ENCODE measurements at regions not wholly inside any gene's neighbourhood (a gene's known extent, or its start where the extent isn't known, plus 50 kb on each side); places are given as distances from the start of the nearest gene placed in this dataset.
A peak's percentile ranks its signal among the peaks of the same experiment; 100 is the strongest.

DNA sequence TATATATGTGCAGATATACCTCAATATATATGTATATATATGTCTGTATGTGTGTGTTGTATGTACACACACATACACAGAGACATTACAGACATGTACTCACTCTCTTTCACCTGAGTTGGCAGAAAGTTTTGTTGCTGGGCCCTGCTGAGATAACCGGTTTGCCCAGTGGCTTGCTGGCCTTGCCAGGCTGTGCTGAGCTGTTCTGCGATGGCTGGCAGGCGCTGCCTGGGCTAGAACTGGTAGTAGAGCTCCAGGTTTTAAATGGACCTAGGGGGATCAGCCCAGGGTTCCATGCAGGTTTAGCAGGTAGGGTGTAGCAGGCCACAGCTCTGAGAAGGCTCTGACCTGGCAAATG is 394.3 kb downstream of the GADD45G start:
- Histone ChIP-seq H3K9ac (ENCODE audit: low read length) (no peak overlapping the region), H2AFZ (ENCODE audit: low read depth, low read length) (no peak overlapping the region), H3K4me2 (ENCODE audit: low read length) (no peak overlapping the region), H3K9me3 (ENCODE audit: low read length) (no peaks in the 10 kb centered on the region), H3K79me2 (replicated peaks; ENCODE audit: insufficient read depth, low read length) (no peaks in the 10 kb centered on the region), H4K20me1 (ENCODE audit: insufficient read depth) (no peaks in the 10 kb centered on the region), H3K27ac (ENCODE audit: low read length) (no peak overlapping the region), H3K9me2 (ENCODE audit: insufficient read depth, low read length) (no peaks in the 10 kb centered on the region), H3K4me3 (ENCODE audit: low read length) (no peak overlapping the region), H3F3A (ENCODE audit: insufficient read depth, low read length, poor library complexity, severe bottlenecking) (no peaks in the 10 kb centered on the region), H3K36me3 (ENCODE audit: insufficient read depth, low read length) (no peaks in the 10 kb centered on the region), H3K27me3 (ENCODE audit: insufficient read depth, low read depth, low read length) (no peaks in the 10 kb centered on the region)
- TF ChIP-seq POLR2AphosphoS5 (IDR thresholded peaks at IDR 0.05), result no peak
- TF ChIP-seq RAD21 (conservative IDR thresholded peaks at IDR 0.05), result no peak
- TF ChIP-seq, protein P1, sequence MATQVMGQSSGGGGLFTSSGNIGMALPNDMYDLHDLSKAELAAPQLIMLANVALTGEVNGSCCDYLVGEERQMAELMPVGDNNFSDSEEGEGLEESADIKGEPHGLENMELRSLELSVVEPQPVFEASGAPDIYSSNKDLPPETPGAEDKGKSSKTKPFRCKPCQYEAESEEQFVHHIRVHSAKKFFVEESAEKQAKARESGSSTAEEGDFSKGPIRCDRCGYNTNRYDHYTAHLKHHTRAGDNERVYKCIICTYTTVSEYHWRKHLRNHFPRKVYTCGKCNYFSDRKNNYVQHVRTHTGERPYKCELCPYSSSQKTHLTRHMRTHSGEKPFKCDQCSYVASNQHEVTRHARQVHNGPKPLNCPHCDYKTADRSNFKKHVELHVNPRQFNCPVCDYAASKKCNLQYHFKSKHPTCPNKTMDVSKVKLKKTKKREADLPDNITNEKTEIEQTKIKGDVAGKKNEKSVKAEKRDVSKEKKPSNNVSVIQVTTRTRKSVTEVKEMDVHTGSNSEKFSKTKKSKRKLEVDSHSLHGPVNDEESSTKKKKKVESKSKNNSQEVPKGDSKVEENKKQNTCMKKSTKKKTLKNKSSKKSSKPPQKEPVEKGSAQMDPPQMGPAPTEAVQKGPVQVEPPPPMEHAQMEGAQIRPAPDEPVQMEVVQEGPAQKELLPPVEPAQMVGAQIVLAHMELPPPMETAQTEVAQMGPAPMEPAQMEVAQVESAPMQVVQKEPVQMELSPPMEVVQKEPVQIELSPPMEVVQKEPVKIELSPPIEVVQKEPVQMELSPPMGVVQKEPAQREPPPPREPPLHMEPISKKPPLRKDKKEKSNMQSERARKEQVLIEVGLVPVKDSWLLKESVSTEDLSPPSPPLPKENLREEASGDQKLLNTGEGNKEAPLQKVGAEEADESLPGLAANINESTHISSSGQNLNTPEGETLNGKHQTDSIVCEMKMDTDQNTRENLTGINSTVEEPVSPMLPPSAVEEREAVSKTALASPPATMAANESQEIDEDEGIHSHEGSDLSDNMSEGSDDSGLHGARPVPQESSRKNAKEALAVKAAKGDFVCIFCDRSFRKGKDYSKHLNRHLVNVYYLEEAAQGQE (IDR thresholded peaks at IDR 0.05; ENCODE audit: borderline replicate concordance), result no peak
- TF ChIP-seq, protein P2, sequence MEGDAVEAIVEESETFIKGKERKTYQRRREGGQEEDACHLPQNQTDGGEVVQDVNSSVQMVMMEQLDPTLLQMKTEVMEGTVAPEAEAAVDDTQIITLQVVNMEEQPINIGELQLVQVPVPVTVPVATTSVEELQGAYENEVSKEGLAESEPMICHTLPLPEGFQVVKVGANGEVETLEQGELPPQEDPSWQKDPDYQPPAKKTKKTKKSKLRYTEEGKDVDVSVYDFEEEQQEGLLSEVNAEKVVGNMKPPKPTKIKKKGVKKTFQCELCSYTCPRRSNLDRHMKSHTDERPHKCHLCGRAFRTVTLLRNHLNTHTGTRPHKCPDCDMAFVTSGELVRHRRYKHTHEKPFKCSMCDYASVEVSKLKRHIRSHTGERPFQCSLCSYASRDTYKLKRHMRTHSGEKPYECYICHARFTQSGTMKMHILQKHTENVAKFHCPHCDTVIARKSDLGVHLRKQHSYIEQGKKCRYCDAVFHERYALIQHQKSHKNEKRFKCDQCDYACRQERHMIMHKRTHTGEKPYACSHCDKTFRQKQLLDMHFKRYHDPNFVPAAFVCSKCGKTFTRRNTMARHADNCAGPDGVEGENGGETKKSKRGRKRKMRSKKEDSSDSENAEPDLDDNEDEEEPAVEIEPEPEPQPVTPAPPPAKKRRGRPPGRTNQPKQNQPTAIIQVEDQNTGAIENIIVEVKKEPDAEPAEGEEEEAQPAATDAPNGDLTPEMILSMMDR (IDR thresholded peaks at IDR 0.05; ENCODE audit: poor library complexity, severe bottlenecking), result no peak
- TF ChIP-seq SMC3 (conservative IDR thresholded peaks at IDR 0.05; ENCODE audit: poor library complexity), result no peak
- no peak for TF ChIP-seq TAF1 (IDR thresholded peaks at IDR 0.05; ENCODE audit: low read depth)

DNA sequence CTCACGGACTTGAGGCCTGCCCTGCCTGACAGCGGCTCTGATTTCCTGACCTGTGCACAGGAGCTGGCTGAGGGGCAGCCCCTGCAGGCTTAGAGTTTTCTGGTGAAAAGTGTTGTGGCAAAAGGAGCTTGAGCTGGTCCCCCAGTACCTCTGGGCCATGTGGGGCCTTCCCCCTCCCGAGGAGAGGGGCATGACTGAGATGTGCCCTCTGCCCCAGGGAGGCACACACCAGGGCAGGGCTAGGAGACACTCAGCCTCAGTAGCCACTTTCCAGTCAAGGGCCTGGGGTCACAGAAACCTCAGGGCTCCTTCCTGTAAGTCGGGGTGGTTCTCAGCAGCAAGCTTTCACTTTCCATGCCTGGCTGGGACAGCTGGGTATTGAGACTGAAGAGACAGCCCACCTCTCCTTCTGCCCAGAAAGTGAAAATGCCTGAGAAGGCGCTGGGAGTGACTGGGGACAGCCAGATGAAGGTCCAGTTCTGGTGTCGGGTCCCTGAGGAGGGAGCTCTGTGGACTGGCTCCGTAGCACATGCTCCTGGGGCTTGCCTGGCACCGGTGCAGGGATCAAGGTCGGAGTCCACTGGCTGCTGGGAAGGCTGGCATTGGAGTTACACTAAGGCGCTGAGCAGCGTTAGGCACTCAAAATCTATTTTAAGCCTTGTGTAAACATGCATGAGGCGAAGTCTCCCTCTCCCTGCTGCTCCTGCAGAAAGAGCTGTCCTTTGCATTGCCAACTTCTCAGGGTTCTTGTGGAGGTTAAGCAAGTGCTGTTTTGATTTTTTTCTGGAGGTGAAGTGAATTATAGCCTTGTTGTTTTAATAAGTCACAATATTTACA is 394.9 kb downstream of the GADD45G start:
- peak; percentile 29 for TF ChIP-seq RAD21 (conservative IDR thresholded peaks at IDR 0.05)
- TF ChIP-seq, protein P1 (IDR thresholded peaks at IDR 0.05; ENCODE audit: borderline replicate concordance), result no peak
- no peak for TF ChIP-seq MXI1 (conservative IDR thresholded peaks at IDR 0.05; ENCODE audit: poor library complexity, severe bottlenecking)
- TF ChIP-seq EZH2 (IDR thresholded peaks at IDR 0.05; ENCODE audit: borderline replicate concordance, insufficient read depth, low read length, poor library complexity, severe bottlenecking), result no peak
- peak; percentile 28 for TF ChIP-seq SMC3 (conservative IDR thresholded peaks at IDR 0.05; ENCODE audit: poor library complexity)
- TF ChIP-seq TAF1 (IDR thresholded peaks at IDR 0.05; ENCODE audit: low read depth), result no peak
- TF ChIP-seq POLR2AphosphoS5 (IDR thresholded peaks at IDR 0.05), result peak; percentile 35
- TF ChIP-seq, protein P2 (IDR thresholded peaks at IDR 0.05; ENCODE audit: poor library complexity, severe bottlenecking), result no peak
- TF ChIP-seq EP300 (conservative IDR thresholded peaks at IDR 0.05; ENCODE audit: poor library complexity, severe bottlenecking), result no peak
- no peaks in the 10 kb centered on the region for H3K9me2 ChIP-seq (ENCODE audit: insufficient read depth, low read length)
- H3F3A ChIP-seq (ENCODE audit: insufficient read depth, low read length, poor library complexity, severe bottlenecking), result no peaks in the 10 kb centered on the region
- no peak overlapping the region for H3K9ac ChIP-seq (ENCODE audit: low read length)
- no peak overlapping the region for H3K27ac ChIP-seq (ENCODE audit: low read length)
- no peaks in the 10 kb centered on the region for H3K27me3 ChIP-seq (ENCODE audit: insufficient read depth, low read depth, low read length)
- no peak overlapping the region for H2AFZ ChIP-seq (ENCODE audit: low read depth, low read length)
- H3K36me3 ChIP-seq (ENCODE audit: insufficient read depth, low read length), result no peaks in the 10 kb centered on the region
- no peaks in the 10 kb centered on the region for H3K79me2 ChIP-seq (replicated peaks; ENCODE audit: insufficient read depth, low read length)
- no peak overlapping the region for H3K4me2 ChIP-seq (ENCODE audit: low read length)
- H3K4me3 ChIP-seq (ENCODE audit: low read length), result no peak overlapping the region
- H4K20me1 ChIP-seq (ENCODE audit: insufficient read depth), result no peaks in the 10 kb centered on the region
- H3K9me3 ChIP-seq (ENCODE audit: low read length), result no peaks in the 10 kb centered on the region
